ENCODE measurements at regions not wholly inside any gene's neighbourhood (a gene's known extent, or its start where the extent isn't known, plus 50 kb on each side); places are given as distances from the start of the nearest gene placed in this dataset.

- H3K4me3 ChIP-seq = no peak overlapping the region
- no peaks in the 10 kb centered on the region for H3K4me1 ChIP-seq
- H3K9me3 ChIP-seq = no peaks in the 10 kb centered on the region
- no peaks in the 10 kb centered on the region for H3K36me3 ChIP-seq
- no peak overlapping the region for H3K27ac ChIP-seq
- intact Hi-C loops (cut with DNase I) = no loop called here
- TF ChIP-seq CTCF (IDR thresholded peaks at IDR 0.05) = no peak
- no peak for ATAC-seq
- H3K27me3 ChIP-seq (ENCODE audit: low read depth) = no peaks in the 10 kb centered on the region
- DNase-seq = no peak
These were observed 625.4 kb downstream of the KCNJ2 start for GRCh38 chr17:70794738-70795137.

- no peak overlapping the region for H3K27ac ChIP-seq
- DNase-seq (no peak), ATAC-seq (no peak)
- H3K27me3 ChIP-seq (ENCODE audit: low read depth) = no peaks in the 10 kb centered on the region
- no peak for TF ChIP-seq CTCF (IDR thresholded peaks at IDR 0.05)
- H3K36me3 ChIP-seq = no peaks in the 10 kb centered on the region
- intact Hi-C loops (cut with DNase I) = no loop called here
- H3K4me1 ChIP-seq = no peaks in the 10 kb centered on the region
- no peaks in the 10 kb centered on the region for H3K9me3 ChIP-seq
- no peak overlapping the region for H3K4me3 ChIP-seq
These were observed 626.3 kb downstream of the KCNJ2 start for GRCh38 chr17:70795620-70796019.

- H3K27ac ChIP-seq = no peak overlapping the region
- DNase-seq (no peak), ATAC-seq (no peak)
- H3K36me3 ChIP-seq = no peaks in the 10 kb centered on the region
- H3K4me3 ChIP-seq = no peak overlapping the region
- no peak for TF ChIP-seq CTCF (IDR thresholded peaks at IDR 0.05)
- no peaks in the 10 kb centered on the region for H3K9me3 ChIP-seq
- intact Hi-C loops (cut with DNase I) = no loop called here
- no peaks in the 10 kb centered on the region for H3K27me3 ChIP-seq (ENCODE audit: low read depth)
- H3K4me1 ChIP-seq = no peaks in the 10 kb centered on the region
These were observed 627.4 kb downstream of the KCNJ2 start for GRCh38 chr17:70796757-70797156.

- Histone ChIP-seq H3K4me1 (no peaks in the 10 kb centered on the region), H3K27ac (no peak overlapping the region), H3K27me3 (ENCODE audit: low read depth) (no peaks in the 10 kb centered on the region), H3K36me3 (no peaks in the 10 kb centered on the region), H3K4me3 (no peak overlapping the region), H3K9me3 (no peaks in the 10 kb centered on the region)
- ATAC-seq (no peak), DNase-seq (no peak)
- no peak for TF ChIP-seq CTCF (IDR thresholded peaks at IDR 0.05)
- intact Hi-C loops (cut with DNase I) = no loop called here
These were observed 627.8 kb downstream of the KCNJ2 start for GRCh38 chr17:70797166-70797565.

GRCh38 chr17:70804161-70804560 is 634.8 kb downstream of the KCNJ2 start:
- Histone ChIP-seq H3K4me3 (no peak overlapping the region), H3K9me3 (no peaks in the 10 kb centered on the region), H3K36me3 (no peaks in the 10 kb centered on the region), H3K27ac (no peak overlapping the region), H3K27me3 (ENCODE audit: low read depth) (no peaks in the 10 kb centered on the region), H3K4me1 (no peaks in the 10 kb centered on the region)
- no peak for TF ChIP-seq CTCF (IDR thresholded peaks at IDR 0.05)
- no peak for DNase-seq
- ATAC-seq = peak; percentile 40 to 67
- intact Hi-C loops (cut with DNase I) = no loop called here

- H3K4me3 ChIP-seq = no peak overlapping the region
- no peaks in the 10 kb centered on the region for H3K9me3 ChIP-seq
- DNase-seq (no peak), ATAC-seq (no peak)
- no peaks in the 10 kb centered on the region for H3K27me3 ChIP-seq (ENCODE audit: low read depth)
- intact Hi-C loops (cut with DNase I) = no loop called here
- no peak overlapping the region for H3K27ac ChIP-seq
- H3K4me1 ChIP-seq = no peaks in the 10 kb centered on the region
- H3K36me3 ChIP-seq = no peaks in the 10 kb centered on the region
- no peak for TF ChIP-seq CTCF (IDR thresholded peaks at IDR 0.05)
These were observed 639.3 kb downstream of the KCNJ2 start for GRCh38 chr17:70808596-70808995.

Measured in lower lobe of right lung (tissue), 2 donors.